Keratinocyte (primary cell): ENCODE measurements at regions not wholly inside any gene's neighbourhood (a gene's known extent, or its start where the extent isn't known, plus 50 kb on each side); places are given as distances from the start of the nearest gene placed in this dataset.
"Not testable (repeated sequence)": the region's sequence is repeated elsewhere in the genome, so short reads cannot be mapped to it uniquely, and the experiment has no call there.

ENCODE experiments used
- DNase-seq: peaks from one replicate; pipeline ENCODE4 v3.0.0-alpha.2; 2011; ENCODE audit warnings: low read depth, missing footprints, low spot score
- FAIRE-seq: peaks from 2 replicates; lab custom pipeline; 2011; peaks lifted over from hg19 to GRCh38; lab: Jason Lieb, UNC
- H2AFZ ChIP-seq: 2 replicates; pipeline ENCODE4 v1.6.0; 2012; ENCODE audit warnings: low read length, control low read depth, inconsistent platforms; ENCODE audit not compliant: control insufficient read depth
- H3K27ac ChIP-seq: 2 replicates; pipeline ENCODE4 v1.5.1; 2011; ENCODE audit warnings: low read length; ENCODE audit not compliant: control insufficient read depth, insufficient read depth
- H3K27me3 ChIP-seq: 3 replicates; pipeline ENCODE4 v1.6.0; 2011; ENCODE audit warnings: low read length; ENCODE audit not compliant: control insufficient read depth, insufficient read depth; ENCODE audit errors: extremely low read depth
- H3K36me3 ChIP-seq, 2 experiments: 2 replicates in 1 of 2; 3 replicates in 1 of 2; pipeline ENCODE4 v1.5.1; 2011; ENCODE audit warnings: low read length in 2 of 2, mild to moderate bottlenecking in 1 of 2; ENCODE audit not compliant: control insufficient read depth in 2 of 2, insufficient read depth in 2 of 2; ENCODE audit errors: extremely low read depth in 1 of 2
- H3K4me1 ChIP-seq: 3 replicates; pipeline ENCODE4 v1.5.1; 2011; ENCODE audit warnings: low read length; ENCODE audit not compliant: control insufficient read depth, insufficient read depth; ENCODE audit errors: extremely low read depth
- H3K4me2 ChIP-seq: 3 replicates; pipeline ENCODE4 v1.6.0; 2011; ENCODE audit warnings: low read depth, low read length; ENCODE audit not compliant: control insufficient read depth, insufficient read depth; ENCODE audit errors: extremely low read depth
- H3K4me3 ChIP-seq, 3 experiments: fragments of 200-600 bp in 1 of 3; sonication (generic) in 1 of 3; 2 replicates in 2 of 3; 3 replicates in 1 of 3; pipeline ENCODE4 v1.5.1; 2011 to 2016; ENCODE audit warnings: low read length in 3 of 3, mild to moderate bottlenecking in 3 of 3, control low read depth in 2 of 3, inconsistent platforms in 1 of 3, low read depth in 1 of 3, mixed read lengths in 1 of 3, mixed run types in 1 of 3, moderate library complexity in 1 of 3; ENCODE audit not compliant: control insufficient read depth in 2 of 3, insufficient read depth in 2 of 3; ENCODE audit errors: extremely low read depth in 1 of 3
- H3K79me2 ChIP-seq: 2 replicates; pipeline ENCODE4 v1.6.0; 2012; ENCODE audit warnings: low read length; ENCODE audit not compliant: control insufficient read depth, insufficient read depth
- H3K9ac ChIP-seq: 3 replicates; pipeline ENCODE4 v1.6.0; 2011; ENCODE audit warnings: low read length; ENCODE audit not compliant: control insufficient read depth, insufficient read depth; ENCODE audit errors: extremely low read depth
- H3K9me1 ChIP-seq: 3 replicates; pipeline ENCODE4 v1.6.0; 2011; ENCODE audit warnings: low read length; ENCODE audit not compliant: control insufficient read depth, insufficient read depth; ENCODE audit errors: extremely low read depth
- H3K9me3 ChIP-seq: 2 replicates; pipeline ENCODE4 v1.5.1; 2012; ENCODE audit warnings: low read depth, low read length; ENCODE audit not compliant: control insufficient read depth
- H4K20me1 ChIP-seq: 3 replicates; pipeline ENCODE4 v1.6.0; 2011; ENCODE audit warnings: low read length; ENCODE audit not compliant: control insufficient read depth, insufficient read depth; ENCODE audit errors: extremely low read depth
- EZH2 ChIP-seq: IDR thresholded peaks from one replicate; pipeline ENCODE4 v1.6.1; 2012; ENCODE audit warnings: inconsistent platforms, mild to moderate bottlenecking, low read length, moderate library complexity
- dilution Hi-C: fragments of 300-500 bp; cut with MboI; formaldehyde crosslinking; loops from one replicate; pipeline ENCODE4 v1.7.0; 2020; ENCODE audit warnings: low sequenced_read_pairs; ENCODE audit not compliant: extremely low pct_ligation_motif_present
- TF ChIP-seq, protein P1 (sequence below), 3 experiments: IDR thresholded peaks in 1 of 3; conservative IDR thresholded peaks in 1 of 3; optimal IDR thresholded peaks in 1 of 3; 2 replicates in 2 of 3; 3 replicates in 1 of 3; pipeline versions ENCODE3 to v1.5.1; 2011; ENCODE audit warnings: low read length in 3 of 3, mild to moderate bottlenecking in 3 of 3, moderate library complexity in 2 of 3, control low read depth in 1 of 3, inconsistent platforms in 1 of 3; ENCODE audit not compliant: insufficient read depth in 2 of 3; ENCODE audit errors: extremely low read depth in 1 of 3

DNA sequence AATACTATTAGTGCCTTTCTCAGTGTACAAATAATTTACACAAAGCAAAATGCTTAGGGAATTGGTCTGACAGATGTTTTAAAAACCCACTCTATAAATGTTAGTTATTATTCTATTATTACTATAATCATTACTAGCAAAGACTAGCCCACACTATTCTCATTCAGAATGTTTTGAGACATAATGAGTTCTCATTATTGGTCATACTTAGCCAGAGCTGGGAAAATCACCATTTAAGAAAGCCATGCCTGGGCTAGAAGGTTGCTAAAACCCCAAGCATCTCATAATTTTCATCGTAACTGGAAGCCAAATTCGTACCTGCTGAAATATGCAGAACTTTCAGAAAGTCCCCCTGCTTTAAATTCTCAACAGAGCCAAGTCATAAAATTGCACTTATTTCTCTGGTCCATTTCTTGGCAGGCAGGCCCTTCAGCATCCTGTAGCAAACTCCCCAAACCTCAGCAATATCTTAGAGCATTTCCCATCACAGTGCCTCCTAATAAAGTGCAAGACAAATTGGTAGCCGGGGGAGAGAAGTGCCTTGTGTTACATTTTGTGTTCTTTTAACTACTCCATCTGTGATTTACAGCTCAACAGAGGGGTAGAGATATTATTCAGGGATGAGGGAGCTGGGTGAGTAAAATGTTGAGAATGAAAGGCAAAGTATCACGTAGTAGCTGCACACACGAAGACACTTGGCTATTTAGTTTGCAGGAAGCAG, 79.8 kb upstream of the ADAMTS18 start:
- H4K20me1 ChIP-seq, result no peaks in the 10 kb centered on the region
- dilution Hi-C loops, result no loop called here
- H2AFZ ChIP-seq, result no peak overlapping the region
- H3K9me1 ChIP-seq, result no peaks in the 10 kb centered on the region
- no peaks in the 10 kb centered on the region for H3K4me1 ChIP-seq
- FAIRE-seq, result no peak
- no peaks in the 10 kb centered on the region for H3K27me3 ChIP-seq
- H3K4me2 ChIP-seq, result no peak overlapping the region
- H3K9ac ChIP-seq, result no peak overlapping the region
- TF ChIP-seq EZH2, result no peak
- TF ChIP-seq, protein P1, sequence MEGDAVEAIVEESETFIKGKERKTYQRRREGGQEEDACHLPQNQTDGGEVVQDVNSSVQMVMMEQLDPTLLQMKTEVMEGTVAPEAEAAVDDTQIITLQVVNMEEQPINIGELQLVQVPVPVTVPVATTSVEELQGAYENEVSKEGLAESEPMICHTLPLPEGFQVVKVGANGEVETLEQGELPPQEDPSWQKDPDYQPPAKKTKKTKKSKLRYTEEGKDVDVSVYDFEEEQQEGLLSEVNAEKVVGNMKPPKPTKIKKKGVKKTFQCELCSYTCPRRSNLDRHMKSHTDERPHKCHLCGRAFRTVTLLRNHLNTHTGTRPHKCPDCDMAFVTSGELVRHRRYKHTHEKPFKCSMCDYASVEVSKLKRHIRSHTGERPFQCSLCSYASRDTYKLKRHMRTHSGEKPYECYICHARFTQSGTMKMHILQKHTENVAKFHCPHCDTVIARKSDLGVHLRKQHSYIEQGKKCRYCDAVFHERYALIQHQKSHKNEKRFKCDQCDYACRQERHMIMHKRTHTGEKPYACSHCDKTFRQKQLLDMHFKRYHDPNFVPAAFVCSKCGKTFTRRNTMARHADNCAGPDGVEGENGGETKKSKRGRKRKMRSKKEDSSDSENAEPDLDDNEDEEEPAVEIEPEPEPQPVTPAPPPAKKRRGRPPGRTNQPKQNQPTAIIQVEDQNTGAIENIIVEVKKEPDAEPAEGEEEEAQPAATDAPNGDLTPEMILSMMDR (optimal IDR thresholded peaks at IDR 0.05 in 1 of 3, IDR thresholded peaks at IDR 0.05 in 1 of 3, conservative IDR thresholded peaks at IDR 0.05 in 1 of 3; ENCODE audit: extremely low read depth in 1 of 3, insufficient read depth in 2 of 3, low read length in 3 of 3), result no peak
- DNase-seq, result no peak
- H3K4me3 ChIP-seq, result no peak overlapping the region
- H3K27ac ChIP-seq, result no peak overlapping the region
- no peaks in the 10 kb centered on the region for H3K36me3 ChIP-seq
- H3K9me3 ChIP-seq, result no peaks in the 10 kb centered on the region
- no peaks in the 10 kb centered on the region for H3K79me2 ChIP-seq

DNA sequence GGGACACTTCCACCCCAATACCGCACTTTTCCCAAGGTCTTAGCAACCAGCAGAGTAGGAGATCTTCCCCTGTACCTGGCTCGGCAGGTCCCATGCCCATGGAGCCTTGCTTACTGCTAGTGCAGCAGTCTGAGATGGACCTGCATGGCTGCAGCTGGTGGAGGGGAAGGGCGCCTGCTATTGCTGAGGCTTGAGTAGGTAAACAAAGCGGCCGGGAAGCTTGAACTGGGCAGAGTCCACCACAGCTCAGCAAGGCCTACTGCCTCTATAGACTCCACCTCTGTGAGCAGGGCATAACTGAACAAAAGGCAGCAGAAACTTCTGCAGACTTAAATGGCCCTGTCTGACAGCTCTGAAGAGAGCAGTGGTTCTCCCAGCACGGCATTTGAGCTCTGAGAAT, 90.4 kb upstream of the ADAMTS18 start:
- H3K4me1 ChIP-seq, H2AFZ ChIP-seq, H3K9ac ChIP-seq, H3K4me2 ChIP-seq, H3K9me3 ChIP-seq, H3K9me1 ChIP-seq, H3K4me3 ChIP-seq, FAIRE-seq, H3K27ac ChIP-seq, H3K27me3 ChIP-seq, H4K20me1 ChIP-seq, dilution Hi-C loops, H3K36me3 ChIP-seq, H3K79me2 ChIP-seq, DNase-seq: not testable (repeated sequence)

DNA sequence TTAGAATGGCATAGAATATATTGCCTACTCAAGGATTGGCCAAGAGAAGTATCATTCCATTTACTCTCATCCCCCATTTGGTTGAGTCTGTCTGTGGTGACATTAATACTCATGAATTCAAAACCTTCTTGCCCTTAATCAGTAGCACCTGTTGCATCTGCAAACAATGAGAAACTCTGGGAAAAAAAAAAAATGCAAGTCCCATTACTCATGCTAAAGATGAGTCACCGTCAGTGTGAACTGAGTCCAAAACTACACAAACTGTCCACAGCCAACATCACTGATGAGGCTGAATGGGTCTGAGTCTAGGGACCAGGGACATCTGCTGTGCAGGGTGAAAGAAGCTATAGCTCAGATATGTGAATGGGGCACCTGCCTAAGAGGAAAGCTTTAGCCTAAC, 96.9 kb upstream of the ADAMTS18 start:
- TF ChIP-seq EZH2, result no peak
- TF ChIP-seq, protein P1 (optimal IDR thresholded peaks at IDR 0.05 in 1 of 3, IDR thresholded peaks at IDR 0.05 in 1 of 3, conservative IDR thresholded peaks at IDR 0.05 in 1 of 3; ENCODE audit: extremely low read depth in 1 of 3, insufficient read depth in 2 of 3, low read length in 3 of 3), result no peak
- no peaks in the 10 kb centered on the region for H4K20me1 ChIP-seq
- no peaks in the 10 kb centered on the region for H3K36me3 ChIP-seq
- no peaks in the 10 kb centered on the region for H3K4me1 ChIP-seq
- no peak overlapping the region for H2AFZ ChIP-seq
- FAIRE-seq, result no peak
- H3K9me3 ChIP-seq, result no peaks in the 10 kb centered on the region
- H3K27me3 ChIP-seq, result no peaks in the 10 kb centered on the region
- H3K9me1 ChIP-seq, result no peaks in the 10 kb centered on the region
- no peak overlapping the region for H3K9ac ChIP-seq
- H3K4me3 ChIP-seq, result no peak overlapping the region
- H3K79me2 ChIP-seq, result no peaks in the 10 kb centered on the region
- no peak overlapping the region for H3K27ac ChIP-seq
- no peak for DNase-seq
- dilution Hi-C loops, result no loop called here
- no peak overlapping the region for H3K4me2 ChIP-seq
